Smooth muscle cell (in vitro differentiated cells): ENCODE measurements at regions not wholly inside any gene's neighbourhood (a gene's known extent, or its start where the extent isn't known, plus 50 kb on each side); places are given as distances from the start of the nearest gene placed in this dataset.
"Not testable (repeated sequence)": the region's sequence is repeated elsewhere in the genome, so short reads cannot be mapped to it uniquely, and the experiment has no call there.

ENCODE experiments used
- DNase-seq: peaks from one replicate; lab custom pipeline; 2025; ENCODE audit not compliant: unreplicated experiment; lab: John Stamatoyannopoulos, UW
- H2AFZ ChIP-seq: fragments of 200-600 bp; sonication (generic); 2 replicates; pipeline ENCODE4 v1.6.0; 2016; ENCODE audit warnings: antibody characterized with exemption, low read depth, mild to moderate bottlenecking
- H3F3A ChIP-seq: fragments of 200-600 bp; sonication (generic); 2 replicates; pipeline ENCODE4 v1.6.0; 2017; ENCODE audit warnings: antibody characterized with exemption, low read depth
- H3K27ac ChIP-seq: fragments of 200-600 bp; sonication (generic); 2 replicates; pipeline ENCODE4 v1.5.1; 2016; ENCODE audit warnings: low read depth, mild to moderate bottlenecking
- H3K27me3 ChIP-seq: fragments of 200-600 bp; sonication (generic); 2 replicates; pipeline ENCODE4 v1.6.1; 2016; ENCODE audit warnings: low read depth, mild to moderate bottlenecking
- H3K36me3 ChIP-seq: fragments of 200-600 bp; sonication (generic); 2 replicates; pipeline ENCODE4 v1.5.1; 2016; ENCODE audit warnings: low read depth
- H3K4me1 ChIP-seq: fragments of 200-600 bp; sonication (generic); 2 replicates; pipeline ENCODE4 v1.5.1; 2016; ENCODE audit warnings: low read depth
- H3K4me2 ChIP-seq: fragments of 200-600 bp; sonication (generic); 2 replicates; pipeline ENCODE4 v1.6.0; 2016; ENCODE audit warnings: mild to moderate bottlenecking
- H3K4me3 ChIP-seq: fragments of 200-600 bp; sonication (generic); 2 replicates; pipeline ENCODE4 v1.5.1; 2016; ENCODE audit warnings: mild to moderate bottlenecking
- H3K79me2 ChIP-seq: fragments of 200-600 bp; sonication (generic); 2 replicates; pipeline ENCODE4 v1.6.0; 2016; ENCODE audit warnings: low read depth, mild to moderate bottlenecking
- H3K9ac ChIP-seq: fragments of 200-600 bp; sonication (generic); 2 replicates; pipeline ENCODE4 v1.6.0; 2016; ENCODE audit warnings: low read depth
- H3K9me3 ChIP-seq: fragments of 200-600 bp; sonication (generic); replicated peaks from 2 replicates; pipeline ENCODE4 v1.5.1; 2016; ENCODE audit warnings: low read depth
- H4K20me1 ChIP-seq: fragments of 200-600 bp; sonication (generic); 2 replicates; pipeline ENCODE4 v1.6.0; 2016; ENCODE audit warnings: low read depth
- CTCF ChIP-seq: fragments of 200-600 bp; sonication (generic); IDR thresholded peaks from 2 replicates; pipeline ENCODE4 v1.5.1; 2017; ENCODE audit warnings: borderline replicate concordance, mild to moderate bottlenecking, antibody characterized with exemption; ENCODE audit not compliant: insufficient read depth, poor library complexity, severe bottlenecking
- WGBS: methylation state at CpG from one replicate; pipeline ENCODE4 v1.1.7; 2016; ENCODE audit warnings: low lambda C conversion rate; 5-methylcytosine and 5-hydroxymethylcytosine counted together

GRCh38 chr9:42759320-42759719 is 575.9 kb downstream of the SPATA31A6 start:
- H3K4me3 ChIP-seq, H3K9me3 ChIP-seq, H3K4me2 ChIP-seq, H3K36me3 ChIP-seq, H2AFZ ChIP-seq, H3K27me3 ChIP-seq, DNase-seq, H3K4me1 ChIP-seq, H3K9ac ChIP-seq, H3K79me2 ChIP-seq, H4K20me1 ChIP-seq, H3K27ac ChIP-seq, H3F3A ChIP-seq: not testable (repeated sequence)
- 43% methylated on average over 5 of the region's 5 CpGs for WGBS

- not testable (repeated sequence) for H3K79me2 ChIP-seq, H3K4me3 ChIP-seq, H3K9ac ChIP-seq, H3K36me3 ChIP-seq, H3K4me2 ChIP-seq, H3K27ac ChIP-seq, H4K20me1 ChIP-seq, H3K27me3 ChIP-seq, DNase-seq, H3K4me1 ChIP-seq, H2AFZ ChIP-seq, H3F3A ChIP-seq, H3K9me3 ChIP-seq
- WGBS = 60% methylated on average over 4 of the region's 4 CpGs
Measured at GRCh38 chr9:42782201-42782600, 598.7 kb downstream of the SPATA31A6 start.

GRCh38 chr9:42792725-42793124 is 609.3 kb downstream of the SPATA31A6 start:
- not testable (repeated sequence) for H3K27ac ChIP-seq, H3F3A ChIP-seq, H3K27me3 ChIP-seq, H3K4me1 ChIP-seq, H3K9ac ChIP-seq, H3K9me3 ChIP-seq, H3K4me2 ChIP-seq, H2AFZ ChIP-seq, H3K36me3 ChIP-seq, H3K4me3 ChIP-seq, DNase-seq, H4K20me1 ChIP-seq, H3K79me2 ChIP-seq
- WGBS = 71% methylated on average over 12 of the region's 16 CpGs

GRCh38 chr9:42798571-42798970 is 615.1 kb downstream of the SPATA31A6 start:
- H3K36me3 ChIP-seq, H3K27ac ChIP-seq, H3K4me3 ChIP-seq, H3K9ac ChIP-seq, DNase-seq, H3K79me2 ChIP-seq, H3K4me1 ChIP-seq, H3K27me3 ChIP-seq, H3K4me2 ChIP-seq, H3K9me3 ChIP-seq, H4K20me1 ChIP-seq, H3F3A ChIP-seq, H2AFZ ChIP-seq: not testable (repeated sequence)
- 9% methylated on average over 1 of the region's 1 CpG for WGBS
- TF ChIP-seq CTCF = peak; percentile 38

- H3K27ac ChIP-seq = peak overlapping the region; percentile 38
- H3K4me1 ChIP-seq, H4K20me1 ChIP-seq, H3K9ac ChIP-seq, H3K79me2 ChIP-seq, H3K36me3 ChIP-seq, DNase-seq, H3K4me2 ChIP-seq, H3K27me3 ChIP-seq, H3K9me3 ChIP-seq, H2AFZ ChIP-seq, H3F3A ChIP-seq, H3K4me3 ChIP-seq: not testable (repeated sequence)
- 84% methylated on average over 4 of the region's 4 CpGs for WGBS
Measured at GRCh38 chr9:42802716-42803115, 619.3 kb downstream of the SPATA31A6 start.

- not testable (repeated sequence) for H3K4me1 ChIP-seq, H3K36me3 ChIP-seq, H3K4me3 ChIP-seq, DNase-seq, H3K79me2 ChIP-seq, H3K27ac ChIP-seq, H3F3A ChIP-seq, H3K9me3 ChIP-seq, H2AFZ ChIP-seq, H3K27me3 ChIP-seq, H3K9ac ChIP-seq, H4K20me1 ChIP-seq
- 14% methylated on average over 25 of the region's 25 CpGs for WGBS
- peak overlapping the region; percentile 63 for H3K4me2 ChIP-seq
- TF ChIP-seq CTCF = peak; percentile 30
Measured at GRCh38 chr9:42806674-42807073, 623.2 kb downstream of the SPATA31A6 start.

GRCh38 chr9:42821468-42821867 is 638.0 kb downstream of the SPATA31A6 start:
- H3K9ac ChIP-seq, H3K4me1 ChIP-seq, H3K36me3 ChIP-seq, H3K79me2 ChIP-seq, DNase-seq, H4K20me1 ChIP-seq, H3K27me3 ChIP-seq, H3K27ac ChIP-seq, H2AFZ ChIP-seq, H3K4me2 ChIP-seq, H3K9me3 ChIP-seq, H3K4me3 ChIP-seq, H3F3A ChIP-seq: not testable (repeated sequence)
- 86% methylated on average over 1 of the region's 1 CpG for WGBS
